Neural progenitor cell (in vitro differentiated cells): ENCODE measurements at regions not wholly inside any gene's neighbourhood (a gene's known extent, or its start where the extent isn't known, plus 50 kb on each side); places are given as distances from the start of the nearest gene placed in this dataset.

Source experiments
- EZH2 ChIP-seq: fragments of 200-600 bp; sonication (generic); IDR thresholded peaks from 2 replicates; pipeline ENCODE4 v1.6.1; 2017; ENCODE audit warnings: antibody characterized with exemption, mild to moderate bottlenecking, moderate library complexity
- TF ChIP-seq, protein P1 (sequence below): fragments of 200-600 bp; sonication (generic); IDR thresholded peaks from 2 replicates; pipeline ENCODE4 v1.5.1; 2017; ENCODE audit warnings: antibody characterized with exemption, mild to moderate bottlenecking

- TF ChIP-seq, protein P1, sequence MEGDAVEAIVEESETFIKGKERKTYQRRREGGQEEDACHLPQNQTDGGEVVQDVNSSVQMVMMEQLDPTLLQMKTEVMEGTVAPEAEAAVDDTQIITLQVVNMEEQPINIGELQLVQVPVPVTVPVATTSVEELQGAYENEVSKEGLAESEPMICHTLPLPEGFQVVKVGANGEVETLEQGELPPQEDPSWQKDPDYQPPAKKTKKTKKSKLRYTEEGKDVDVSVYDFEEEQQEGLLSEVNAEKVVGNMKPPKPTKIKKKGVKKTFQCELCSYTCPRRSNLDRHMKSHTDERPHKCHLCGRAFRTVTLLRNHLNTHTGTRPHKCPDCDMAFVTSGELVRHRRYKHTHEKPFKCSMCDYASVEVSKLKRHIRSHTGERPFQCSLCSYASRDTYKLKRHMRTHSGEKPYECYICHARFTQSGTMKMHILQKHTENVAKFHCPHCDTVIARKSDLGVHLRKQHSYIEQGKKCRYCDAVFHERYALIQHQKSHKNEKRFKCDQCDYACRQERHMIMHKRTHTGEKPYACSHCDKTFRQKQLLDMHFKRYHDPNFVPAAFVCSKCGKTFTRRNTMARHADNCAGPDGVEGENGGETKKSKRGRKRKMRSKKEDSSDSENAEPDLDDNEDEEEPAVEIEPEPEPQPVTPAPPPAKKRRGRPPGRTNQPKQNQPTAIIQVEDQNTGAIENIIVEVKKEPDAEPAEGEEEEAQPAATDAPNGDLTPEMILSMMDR = peak; percentile 17
- no peak for TF ChIP-seq EZH2
Measured at GRCh38 chr12:65742018-65743010, 82.0 kb upstream of the HMGA2 start.
